Heart right ventricle (tissue), 16 donors: ENCODE measurements at regions not wholly inside any gene's neighbourhood (a gene's known extent, or its start where the extent isn't known, plus 50 kb on each side); places are given as distances from the start of the nearest gene placed in this dataset.

Experiments
- ATAC-seq, 8 donors: fragments of 200-7000 bp; cut with Tn5 transposase; one replicate each; pipeline ENCODE4 v1.9.1; 2020; ENCODE audit warnings: mild to moderate bottlenecking in 8 of 8, moderate library complexity in 8 of 8, moderate number of reproducible peaks in 1 of 8
- DNase-seq, 2 donors: peaks; one replicate each; pipeline ENCODE4 v3.0.0-alpha.2; 2020
- H3K27ac ChIP-seq, 10 donors: fragments of 200-600 bp; sonication (generic) in 2 of 10; one replicate each; pipeline versions ENCODE4 v1.5.0 to v1.8.0; 2020 to 2022; ENCODE audit warnings: mild to moderate bottlenecking in 3 of 10
- H3K27me3 ChIP-seq, 7 donors: fragments of 200-600 bp; one replicate each; pipeline ENCODE4 v1.8.0; 2021 to 2022; ENCODE audit warnings: mild to moderate bottlenecking in 2 of 7
- H3K36me3 ChIP-seq, 9 donors: fragments of 200-600 bp; sonication (generic) in 1 of 9; one replicate each; pipeline versions ENCODE4 v1.5.0 to v1.8.0; 2020 to 2022; ENCODE audit warnings: mild to moderate bottlenecking in 2 of 9
- H3K4me1 ChIP-seq, 9 donors: fragments of 200-600 bp; sonication (generic) in 1 of 9; one replicate each; pipeline versions ENCODE4 v1.5.0 to v1.8.0; 2020 to 2022; ENCODE audit warnings: mild to moderate bottlenecking in 4 of 9
- H3K4me3 ChIP-seq, 10 donors: fragments of 200-600 bp; sonication (generic) in 2 of 10; one replicate each; pipeline versions ENCODE4 v1.5.0 to v1.8.0; 2020 to 2022; ENCODE audit warnings: mild to moderate bottlenecking in 7 of 10, moderate library complexity in 2 of 10
- H3K9me3 ChIP-seq, 11 donors: fragments of 200-600 bp in 10 of 11; sonication (generic) in 2 of 11; one replicate each; pipeline versions ENCODE4 v1.5.0 to v1.8.0; 2013 to 2022; ENCODE audit warnings: mild to moderate bottlenecking in 2 of 11, control low read depth in 1 of 11, moderate library complexity in 1 of 11
- WGBS, 2 donors: extraction: QIAGEN DNeasy Blood & Tissue Kit; methylation state at CpG; one replicate each; pipeline ENCODE4 v1.1.7; 2013; ENCODE audit warnings: inconsistent platforms in 1 of 2; 5-methylcytosine and 5-hydroxymethylcytosine counted together
- intact Hi-C, 10 donors: fragments of 100-400 bp; cut with DNase I; formaldehyde crosslinking; loops; one replicate each; pipeline versions ENCODE4 v1.11.1 to v1.14.2; 2022
- TF ChIP-seq, protein P1 (sequence below), 9 donors: fragments of 200-600 bp; sonication (generic) in 2 of 9; IDR thresholded peaks; one replicate each; pipeline versions ENCODE4 v1.5.0 to v1.8.0; 2021 to 2022; ENCODE audit warnings: antibody characterized with exemption in 9 of 9, mild to moderate bottlenecking in 5 of 9, moderate library complexity in 1 of 9
- donor health status: Arrhythmogenic right ventricular cardiomyopathy.
- donor health status: ischemic (EF 13 %, LVEDD 7.1; RV severe dilation, severe dysfunction).
- donor health status: healthy with polysubstance abuse.
- donor health status: DM: no; HTN: yes; CAD: no.
- donor health status: DM: no; HTN: no; CAD: no.
- donor health status: ischemic (EF 25% LVEDD 6.9; RV normal size, moderate dysfunction).
- donor health status: ischemic (EF 25% LVEDD 5.7; RV mildly dilated, moderate dysfunction).
- donor health status: healthy.
- donor health status: DM: yes; HTN: yes; CAD: no.
- donor health status: Ischemic cardiomyopathy.
- donor health status: ischemic (EF 35%, LVEDD 5.7; RV mildly dilated, moderate dysfunction).
- donor health status: nonischemic (EF 11% LVEDD 7.7; RV severe dilation, severe dysfunction).
- donor health status: DM: yes; HTN: yes; CAD: no.
- donor health status: PGD.
- donor health status: ischemic (EF 29% LVEDD 5.4; RV normal size, mild dysfunction).
- donor health status: nonischemic (EF 23%, LVEDD 6.1; RV moderate dilation, normal function).

DNA sequence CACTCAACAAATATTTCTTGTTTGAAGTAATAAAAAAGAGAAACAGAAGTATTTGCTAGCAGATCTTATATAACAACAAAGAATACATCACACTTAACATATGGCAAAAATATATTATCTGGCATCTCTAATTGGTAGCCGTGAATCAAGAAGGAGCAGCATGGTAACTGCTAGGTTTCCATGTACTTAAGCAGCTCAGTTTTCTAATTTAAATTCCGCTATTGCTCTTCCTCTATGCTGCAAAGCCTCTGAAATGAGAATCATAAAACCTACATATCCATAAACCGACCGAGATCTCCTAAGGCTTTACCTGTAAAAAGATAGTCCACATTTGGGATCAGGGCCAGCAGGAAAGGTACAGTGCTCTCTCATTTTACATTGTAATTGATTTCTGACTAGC lies 76.6 kb upstream of the PTPRZ1 start:
- no peak for DNase-seq
- Histone ChIP-seq H3K9me3 (no peaks in the 10 kb centered on the region), H3K27ac (no peak overlapping the region), H3K4me1 (no peaks in the 10 kb centered on the region), H3K27me3 (no peaks in the 10 kb centered on the region), H3K4me3 (no peak overlapping the region), H3K36me3 (no peaks in the 10 kb centered on the region)
- no peak for ATAC-seq
- 89 to 93% methylated on average over 4 of the region's 4 CpGs for WGBS, 2 donors
- intact Hi-C loops: no loop called here
- TF ChIP-seq, protein P1, sequence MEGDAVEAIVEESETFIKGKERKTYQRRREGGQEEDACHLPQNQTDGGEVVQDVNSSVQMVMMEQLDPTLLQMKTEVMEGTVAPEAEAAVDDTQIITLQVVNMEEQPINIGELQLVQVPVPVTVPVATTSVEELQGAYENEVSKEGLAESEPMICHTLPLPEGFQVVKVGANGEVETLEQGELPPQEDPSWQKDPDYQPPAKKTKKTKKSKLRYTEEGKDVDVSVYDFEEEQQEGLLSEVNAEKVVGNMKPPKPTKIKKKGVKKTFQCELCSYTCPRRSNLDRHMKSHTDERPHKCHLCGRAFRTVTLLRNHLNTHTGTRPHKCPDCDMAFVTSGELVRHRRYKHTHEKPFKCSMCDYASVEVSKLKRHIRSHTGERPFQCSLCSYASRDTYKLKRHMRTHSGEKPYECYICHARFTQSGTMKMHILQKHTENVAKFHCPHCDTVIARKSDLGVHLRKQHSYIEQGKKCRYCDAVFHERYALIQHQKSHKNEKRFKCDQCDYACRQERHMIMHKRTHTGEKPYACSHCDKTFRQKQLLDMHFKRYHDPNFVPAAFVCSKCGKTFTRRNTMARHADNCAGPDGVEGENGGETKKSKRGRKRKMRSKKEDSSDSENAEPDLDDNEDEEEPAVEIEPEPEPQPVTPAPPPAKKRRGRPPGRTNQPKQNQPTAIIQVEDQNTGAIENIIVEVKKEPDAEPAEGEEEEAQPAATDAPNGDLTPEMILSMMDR (IDR thresholded peaks at IDR 0.05): no peak

DNA sequence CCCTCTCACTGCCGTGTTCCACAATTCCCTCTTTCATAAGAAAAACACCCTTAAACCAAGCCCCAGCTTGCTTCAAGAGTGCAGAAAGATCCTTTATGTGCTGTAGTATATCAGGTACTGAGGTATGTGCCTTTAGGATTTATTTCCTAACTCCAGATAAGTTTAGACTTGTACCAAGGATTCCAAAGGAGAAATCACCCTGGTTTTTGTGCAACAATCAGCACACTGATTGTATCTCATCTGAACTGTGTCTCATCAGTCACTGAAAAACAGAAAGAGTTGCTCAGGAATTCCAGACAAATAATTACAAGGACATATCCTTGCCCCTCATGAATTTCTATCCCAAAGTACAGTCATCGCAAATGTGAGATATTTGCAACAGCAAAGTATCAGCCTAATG lies 77.2 kb upstream of the PTPRZ1 start:
- Histone ChIP-seq H3K4me1 (no peaks in the 10 kb centered on the region), H3K4me3 (no peak overlapping the region), H3K27me3 (no peaks in the 10 kb centered on the region), H3K36me3 (no peaks in the 10 kb centered on the region), H3K9me3 (no peaks in the 10 kb centered on the region), H3K27ac (no peak overlapping the region)
- WGBS, 2 donors: 84 to 88% methylated on average over 2 of the region's 2 CpGs
- ATAC-seq (no peak), DNase-seq (no peak)
- TF ChIP-seq, protein P1 (IDR thresholded peaks at IDR 0.05): no peak
- intact Hi-C loops: no loop called here

DNA sequence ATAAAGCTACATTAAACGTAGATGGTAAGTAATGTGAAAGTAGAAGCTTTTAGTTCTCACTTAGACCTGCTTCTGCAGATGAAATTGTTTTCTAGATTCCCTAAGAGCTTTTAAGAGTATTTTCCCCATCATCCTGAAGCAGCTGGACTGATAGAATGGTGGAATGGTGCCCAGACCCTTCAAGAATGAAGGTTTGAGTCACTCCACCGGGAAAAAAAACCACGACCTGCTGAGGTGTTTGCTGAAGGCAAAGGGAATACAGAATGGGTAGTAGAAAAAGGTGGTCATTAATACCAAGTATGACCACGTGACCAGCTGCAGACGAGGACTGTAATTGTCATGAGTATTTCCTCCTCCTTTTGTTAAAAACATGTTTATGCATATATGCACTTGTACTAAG lies 79.2 kb upstream of the PTPRZ1 start:
- intact Hi-C loops: no loop called here
- no peaks in the 10 kb centered on the region for H3K36me3 ChIP-seq
- ATAC-seq (no peak), DNase-seq (no peak)
- 73 to 78% methylated on average over 5 of the region's 5 CpGs for WGBS, 2 donors
- H3K4me1 ChIP-seq: no peaks in the 10 kb centered on the region
- H3K9me3 ChIP-seq: peaks cover 0 to 8% (median 0%) of the 10 kb centered on the region in 11 donors
- H3K27ac ChIP-seq: no peak overlapping the region
- H3K4me3 ChIP-seq: no peak overlapping the region
- H3K27me3 ChIP-seq: no peaks in the 10 kb centered on the region
- TF ChIP-seq, protein P1 (IDR thresholded peaks at IDR 0.05): no peak

DNA sequence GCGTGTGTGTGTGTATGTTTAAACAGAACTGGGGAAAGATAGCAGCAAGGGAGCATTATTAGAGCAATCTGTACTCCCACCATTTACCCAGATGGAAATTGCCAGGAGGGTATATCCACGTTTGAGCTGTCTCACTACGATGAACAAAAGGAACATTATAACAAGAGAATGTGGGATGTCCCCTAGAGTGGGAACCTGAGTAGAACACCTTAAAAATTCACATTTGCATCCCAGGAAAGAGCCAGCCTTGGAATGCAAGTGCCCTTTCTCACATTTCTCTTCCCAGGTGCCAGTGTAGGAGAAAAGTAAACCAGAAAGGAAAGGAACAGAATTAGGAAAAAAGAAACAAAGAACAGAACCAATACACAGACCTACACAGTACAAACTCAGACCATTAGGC lies 95.3 kb upstream of the PTPRZ1 start:
- DNase-seq (no peak), ATAC-seq (no peak)
- TF ChIP-seq, protein P1 (IDR thresholded peaks at IDR 0.05): no peak
- no peaks in the 10 kb centered on the region for H3K4me1 ChIP-seq
- no peaks in the 10 kb centered on the region for H3K36me3 ChIP-seq
- H3K4me3 ChIP-seq: no peak overlapping the region
- no peaks in the 10 kb centered on the region for H3K9me3 ChIP-seq
- no peaks in the 10 kb centered on the region for H3K27me3 ChIP-seq
- H3K27ac ChIP-seq: no peak overlapping the region
- intact Hi-C loops: loop anchor here in 1 of 10 donors (5.0 kb wide), 1 partner anchor 920 kb away; the partner anchor contains the start of gene RNF133
- WGBS, 2 donors: 35 to 56% methylated on average over 3 of the region's 3 CpGs

DNA sequence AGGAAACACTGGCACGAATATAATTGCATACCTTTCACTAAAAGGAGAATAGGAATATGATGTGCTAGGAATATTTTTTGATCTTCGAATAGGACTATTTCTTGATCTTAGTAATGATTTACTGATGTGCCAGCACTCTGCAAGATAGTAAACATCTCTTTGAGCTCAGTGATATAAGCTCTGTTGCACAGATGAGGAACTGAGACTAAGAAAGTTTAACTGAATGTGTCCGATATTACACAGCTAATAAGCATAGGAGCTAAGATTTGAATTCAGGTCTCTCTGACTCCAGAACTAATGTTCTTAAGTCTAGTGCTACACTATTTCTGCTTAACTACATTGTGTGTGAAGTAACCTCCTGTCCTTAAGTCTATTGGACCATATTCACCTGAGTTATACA lies 98.4 kb upstream of the PTPRZ1 start:
- intact Hi-C loops: no loop called here
- ATAC-seq (no peak), DNase-seq (no peak)
- Histone ChIP-seq H3K36me3 (no peaks in the 10 kb centered on the region), H3K4me3 (no peak overlapping the region), H3K27ac (no peak overlapping the region), H3K27me3 (no peaks in the 10 kb centered on the region), H3K9me3 (no peaks in the 10 kb centered on the region), H3K4me1 (no peaks in the 10 kb centered on the region)
- 77 to 78% methylated on average over 3 of the region's 3 CpGs for WGBS, 2 donors
- TF ChIP-seq, protein P1 (IDR thresholded peaks at IDR 0.05): no peak
